ENCODE measurements at regions not wholly inside any gene's neighbourhood (a gene's known extent, or its start where the extent isn't known, plus 50 kb on each side); places are given as distances from the start of the nearest gene placed in this dataset.
A peak's percentile ranks its signal among the peaks of the same experiment; 100 is the strongest.
"Not testable (repeated sequence)": the region's sequence is repeated elsewhere in the genome, so short reads cannot be mapped to it uniquely, and the experiment has no call there.

DNA sequence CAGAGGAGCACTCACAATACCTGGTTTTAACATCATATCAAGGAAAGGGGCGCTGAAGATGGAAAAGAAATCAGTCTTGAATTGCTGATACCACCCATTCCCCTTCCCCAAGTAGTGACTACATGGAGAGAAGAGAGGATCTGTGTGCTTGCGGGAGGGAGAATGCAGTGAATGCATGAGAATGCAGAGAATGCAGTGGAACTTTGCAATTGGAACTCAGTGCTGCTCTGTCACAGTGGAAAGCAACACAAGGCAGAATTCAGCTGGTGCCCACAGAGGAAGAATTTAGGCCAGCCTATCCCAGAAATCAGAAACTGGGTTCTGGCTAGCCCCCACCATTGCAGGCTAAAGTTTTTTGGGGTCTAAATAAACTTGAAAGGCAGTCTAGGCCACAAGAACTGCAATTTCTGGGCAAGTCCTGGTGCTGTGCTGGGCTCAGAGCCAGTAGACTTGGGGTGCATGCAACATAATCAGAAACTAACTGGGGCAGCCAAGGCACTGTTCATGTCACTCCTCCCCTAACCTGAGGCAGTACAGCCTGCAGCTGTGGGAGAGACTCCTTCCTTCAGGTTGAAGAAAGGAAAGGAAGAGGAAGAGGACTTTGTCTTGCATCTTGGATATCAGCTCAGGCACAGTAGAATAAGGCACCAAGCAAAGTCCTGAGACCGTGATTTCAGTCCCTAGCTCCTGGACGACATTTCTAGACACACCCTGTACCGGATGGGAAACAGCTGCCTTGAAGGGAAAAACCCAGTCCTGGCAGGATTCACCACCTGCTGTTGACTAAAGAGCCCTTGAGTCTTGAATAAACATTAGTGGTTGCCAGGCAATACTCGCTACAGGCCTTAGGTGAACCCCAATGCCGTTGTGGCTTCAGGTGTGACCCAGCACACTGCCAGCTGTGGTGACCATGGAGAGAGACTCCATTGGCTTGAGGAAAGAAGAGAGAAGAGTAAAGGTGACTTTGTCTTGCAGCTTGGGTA, 329.3 kb downstream of the TBL1XR1 start:
- peak; percentile 94 for DNase-seq

DNA sequence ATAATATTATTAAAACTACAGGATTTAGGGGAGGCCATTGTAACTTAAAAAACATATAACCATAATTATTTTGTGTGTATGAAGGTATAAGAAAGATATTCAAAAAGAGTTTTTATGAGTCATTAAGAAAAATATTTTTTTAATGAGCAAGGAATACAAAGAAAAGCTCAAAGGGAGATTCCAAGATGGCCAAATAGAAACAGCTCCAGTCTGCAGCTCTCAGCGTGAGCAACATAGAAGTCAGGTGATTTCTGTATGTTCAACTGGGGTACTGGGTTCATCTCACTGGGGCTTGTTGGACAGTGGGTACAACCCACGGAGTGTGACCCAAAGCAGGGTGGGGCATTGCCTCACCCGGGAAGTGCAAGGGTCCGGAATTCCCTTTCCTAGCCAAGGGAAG, 336.1 kb downstream of the TBL1XR1 start:
- no peak for DNase-seq

DNA sequence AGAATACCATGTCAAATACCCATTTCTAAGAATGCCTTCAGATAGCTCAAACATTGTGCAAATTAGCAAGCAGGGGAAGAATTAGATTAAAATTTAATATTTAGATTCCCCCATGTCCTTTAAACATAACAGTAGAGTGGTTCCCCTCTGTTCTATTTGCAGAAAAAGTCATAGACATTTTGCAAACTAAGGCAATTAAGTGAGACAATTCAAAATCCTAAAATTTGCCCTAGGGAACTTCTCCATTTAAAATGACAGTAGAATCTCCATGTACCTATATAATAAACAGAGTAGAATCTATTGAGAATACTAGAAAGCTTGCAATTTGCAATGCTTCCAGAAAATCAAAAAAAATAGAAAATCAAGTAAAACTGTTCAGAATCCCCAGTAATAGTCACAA, 340.6 kb downstream of the TBL1XR1 start:
- no peak for DNase-seq

DNA sequence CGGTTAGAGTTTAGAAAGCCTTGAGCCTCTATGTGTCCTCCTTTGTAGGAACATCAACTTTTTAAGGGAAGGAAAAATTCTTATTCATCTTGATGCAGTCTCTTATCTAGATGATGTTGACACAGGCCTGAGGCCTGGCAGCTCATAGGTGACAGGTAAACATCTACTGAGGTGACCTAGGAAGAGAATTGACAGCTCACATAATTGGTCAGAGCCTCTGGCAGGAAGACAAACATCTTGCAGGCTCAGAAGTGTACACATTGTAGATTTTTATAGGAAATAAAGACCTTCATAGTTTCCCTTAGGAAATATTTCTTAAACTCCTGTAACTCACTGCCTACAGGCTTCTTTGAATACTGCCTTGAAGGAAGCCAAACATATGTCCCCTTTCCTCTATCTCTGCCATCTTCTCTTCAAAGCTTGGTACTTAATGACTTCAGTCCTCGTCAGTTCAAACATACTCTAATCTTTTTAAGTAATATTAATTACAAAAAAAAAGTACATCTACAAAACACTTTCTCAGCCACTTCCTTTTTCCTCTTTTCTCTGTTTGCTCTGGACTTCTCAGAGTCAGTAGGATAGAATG, 341.3 kb downstream of the TBL1XR1 start:
- no peak for DNase-seq

DNA sequence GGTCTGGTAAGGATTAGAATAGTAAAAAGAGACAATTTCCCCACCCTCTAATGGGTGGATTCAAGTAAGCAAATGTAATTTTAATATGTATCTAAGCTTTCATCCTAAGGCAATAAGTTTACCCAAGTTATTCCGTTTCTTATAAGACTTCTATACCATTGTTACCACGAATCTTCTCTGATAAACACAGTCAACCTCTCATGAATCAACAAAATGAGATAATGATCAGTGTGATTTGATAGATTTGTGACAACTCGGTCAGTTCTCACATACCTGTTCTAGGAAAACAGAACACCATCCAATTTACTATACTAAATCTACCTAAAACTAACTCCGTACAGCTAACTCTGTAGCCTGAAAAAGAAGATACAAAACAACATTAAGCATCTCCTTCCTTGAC, 342.1 kb downstream of the TBL1XR1 start:
- no peak for DNase-seq

DNA sequence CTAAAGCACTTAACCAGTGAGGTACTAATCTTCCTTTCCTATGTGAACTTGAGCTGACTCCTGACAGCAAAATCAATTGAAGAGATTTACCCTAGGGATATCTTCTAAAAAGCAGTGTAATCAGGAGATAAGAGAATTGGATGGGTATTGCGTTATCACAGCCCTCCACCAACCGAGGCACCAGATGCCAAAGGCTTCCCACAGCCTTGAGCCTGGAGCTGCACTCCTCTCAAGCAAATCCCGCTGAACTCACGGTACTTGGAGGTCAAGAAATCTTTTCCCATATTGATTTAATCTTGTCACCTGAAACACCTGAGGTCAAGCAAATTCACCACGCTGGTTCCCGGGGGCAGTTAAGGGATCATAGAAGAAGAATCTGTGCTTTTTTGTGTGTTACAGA, 346.8 kb downstream of the TBL1XR1 start:
- DNase-seq = no peak

DNA sequence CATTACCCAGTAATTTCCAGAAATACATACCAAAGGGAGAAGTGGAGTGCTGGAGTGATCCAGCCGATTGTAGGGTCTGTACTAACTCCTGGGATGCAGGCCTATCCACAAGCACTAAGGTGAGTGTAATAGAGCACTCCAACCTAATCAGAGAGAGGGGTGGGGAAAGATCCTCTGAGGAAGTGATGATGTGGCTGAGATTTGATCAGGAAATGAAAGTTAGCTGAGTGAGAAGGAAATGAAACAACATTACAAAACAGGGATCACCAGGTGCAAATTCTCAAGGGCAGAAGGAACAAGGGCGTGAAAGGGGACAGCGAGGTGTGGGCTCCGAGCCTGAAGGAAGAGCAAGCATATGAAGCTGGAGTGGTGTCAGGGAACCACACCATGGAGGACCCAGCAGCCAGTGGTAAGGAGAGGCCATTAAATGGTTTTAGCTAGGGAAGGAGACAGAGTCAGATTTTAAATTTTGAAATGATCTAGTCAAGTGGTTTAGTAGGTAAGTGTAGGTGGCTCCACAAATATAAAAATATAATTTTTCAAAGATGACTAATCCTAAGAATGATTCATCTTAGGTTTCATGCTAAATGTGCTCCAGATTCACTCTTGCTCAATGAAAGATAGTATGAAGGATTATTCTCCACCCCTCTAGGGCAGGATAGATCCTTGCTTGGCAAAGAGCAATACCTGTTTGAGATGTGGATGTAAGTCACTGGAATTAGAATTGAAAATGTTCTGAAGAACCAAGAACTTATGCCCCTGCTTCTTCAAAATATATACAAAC, 348.7 kb downstream of the TBL1XR1 start:
- DNase-seq = no peak

DNA sequence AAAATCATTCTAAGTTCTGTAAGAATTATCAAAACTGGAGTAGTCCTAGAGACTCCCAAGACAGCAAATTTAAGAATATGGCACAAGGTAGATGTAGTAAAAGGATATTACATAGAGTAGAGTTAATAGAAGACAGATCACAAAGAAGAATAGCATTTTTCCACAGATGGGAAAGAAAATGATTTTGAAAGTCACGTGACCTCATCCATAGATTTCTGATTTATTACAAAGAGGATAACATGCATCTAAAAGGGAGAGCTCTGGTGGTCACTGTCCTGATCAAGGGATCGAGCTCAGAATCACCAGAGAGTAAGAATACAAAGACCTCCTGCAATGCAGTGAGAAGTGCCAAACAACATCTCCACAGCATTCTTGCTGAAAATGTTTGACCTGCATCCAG, 354.4 kb downstream of the TBL1XR1 start:
- DNase-seq = no peak

DNA sequence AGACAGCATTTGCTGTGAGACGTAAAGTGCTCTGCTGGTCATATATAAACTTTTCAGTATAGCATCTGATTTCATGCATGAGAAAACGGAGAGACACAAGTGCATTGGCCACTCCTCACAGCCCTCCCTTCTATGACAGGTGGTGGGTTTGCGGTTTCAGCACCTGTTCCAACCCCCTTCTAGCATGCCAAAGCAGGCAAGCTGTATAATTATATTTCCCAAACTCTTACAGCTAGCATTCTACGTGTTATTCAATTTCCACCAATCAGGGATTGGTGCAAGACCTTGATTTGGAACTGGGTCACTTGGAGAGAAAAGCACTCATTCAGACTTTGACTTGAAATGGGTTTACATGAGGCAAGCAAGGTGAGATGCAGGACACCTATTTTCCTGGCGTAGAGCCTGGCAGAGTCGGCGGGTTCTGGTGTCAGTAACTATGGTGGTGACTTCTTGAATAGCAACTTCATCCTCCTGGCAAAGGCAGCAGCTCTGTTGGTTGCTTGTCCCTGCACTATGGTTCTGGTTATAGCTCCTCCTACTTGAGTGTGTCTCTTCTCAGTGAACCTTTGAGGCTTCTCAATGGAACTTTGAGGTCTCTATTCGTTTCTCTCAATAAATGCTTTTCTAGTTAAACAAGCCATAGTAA, 356.5 kb downstream of the TBL1XR1 start:
- no peak for DNase-seq

DNA sequence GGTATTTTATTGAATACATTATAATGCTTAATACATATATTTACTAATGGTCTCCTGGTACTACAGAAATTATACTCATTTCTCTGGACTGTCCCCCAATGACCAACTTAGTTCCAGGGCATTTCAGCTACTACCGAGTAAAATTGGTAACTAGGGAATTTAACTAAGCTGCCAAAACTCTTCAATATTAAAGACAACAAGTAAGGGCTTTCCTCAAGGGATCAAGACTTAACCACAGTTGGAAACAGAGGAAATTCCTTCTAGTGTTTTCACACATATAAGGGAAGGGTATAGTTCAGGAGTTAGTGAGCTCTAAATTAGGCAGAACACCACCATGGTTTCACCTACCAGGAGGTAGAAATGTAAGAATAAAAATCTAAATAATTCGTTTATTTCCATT, 357.4 kb downstream of the TBL1XR1 start:
- no peak for DNase-seq

DNA sequence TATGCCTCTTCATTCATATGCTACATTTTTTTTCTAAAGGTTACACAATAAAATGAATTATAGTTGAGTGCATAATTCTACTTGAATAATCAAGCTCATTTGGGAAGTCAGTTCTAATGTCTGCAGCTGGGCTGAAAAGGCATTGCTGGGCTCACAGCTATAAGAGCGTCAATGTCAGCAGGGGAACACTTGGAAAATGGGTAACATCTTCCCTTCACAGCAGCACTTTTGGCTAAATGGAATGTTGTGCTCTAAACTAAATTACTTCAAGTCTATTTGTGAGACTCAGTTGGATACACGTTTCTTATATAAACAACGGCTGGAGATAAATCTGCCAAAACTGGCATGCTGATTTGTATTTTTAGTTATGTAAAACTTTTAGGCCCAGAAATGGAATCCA, 357.8 kb downstream of the TBL1XR1 start:
- no peak for DNase-seq

DNA sequence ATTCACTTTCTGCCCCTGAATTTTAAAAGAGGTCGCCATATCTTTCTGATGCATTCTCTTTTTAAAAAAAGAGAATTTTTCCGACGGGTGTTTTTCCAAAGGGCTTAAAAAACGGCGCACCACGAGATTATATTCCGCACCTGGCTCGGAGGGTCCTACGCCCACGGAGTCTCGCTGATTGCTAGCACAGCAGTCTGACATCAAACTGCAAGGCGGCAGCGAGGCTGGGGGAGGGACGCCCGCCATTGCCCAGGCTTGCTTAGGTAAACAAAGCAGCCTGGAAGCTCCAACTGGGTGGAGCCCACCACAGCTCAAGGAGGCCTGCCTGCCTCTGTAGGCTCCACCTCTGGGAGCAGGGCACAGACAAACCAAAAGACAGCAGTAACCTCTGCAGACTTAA, 370.0 kb downstream of the TBL1XR1 start:
- DNase-seq = not testable (repeated sequence)

DNA sequence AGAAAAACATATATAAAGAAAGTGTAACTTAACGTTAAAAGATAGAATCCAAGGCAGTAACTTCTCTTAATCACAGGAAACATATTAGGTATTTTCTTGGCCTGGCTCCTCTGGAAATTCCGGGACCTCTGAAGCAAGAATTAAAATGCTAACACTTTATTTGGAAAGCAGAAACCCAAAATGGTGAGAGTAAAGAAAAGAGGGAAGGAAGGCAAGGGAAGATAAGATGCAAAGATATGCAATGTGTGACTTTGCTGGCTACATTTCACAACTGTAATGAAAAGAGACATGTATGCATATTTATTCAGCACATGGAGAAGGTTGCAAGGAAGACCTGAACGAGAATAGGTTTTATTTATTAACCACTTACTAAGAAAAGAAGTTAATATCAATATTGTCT, 372.5 kb downstream of the TBL1XR1 start:
- no peak for DNase-seq

DNA sequence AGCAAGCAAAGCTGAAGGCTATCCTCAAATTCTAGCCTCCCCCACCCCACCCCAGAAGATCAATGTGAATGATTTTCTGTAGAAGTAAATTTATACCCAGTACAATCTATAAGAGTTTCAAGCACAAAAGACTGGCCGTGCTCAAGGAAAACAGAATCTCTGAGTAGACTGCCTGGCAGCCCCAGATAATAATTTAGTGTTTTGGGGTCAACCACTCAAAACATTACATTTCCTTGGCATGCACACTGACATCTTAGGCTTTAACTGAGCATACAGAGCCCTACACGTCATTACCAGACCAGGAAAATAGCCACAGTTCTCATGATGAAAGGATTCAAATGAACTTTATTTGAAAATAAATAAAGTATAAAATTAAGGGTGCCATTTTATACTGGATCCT, 376.5 kb downstream of the TBL1XR1 start:
- DNase-seq = no peak

DNA sequence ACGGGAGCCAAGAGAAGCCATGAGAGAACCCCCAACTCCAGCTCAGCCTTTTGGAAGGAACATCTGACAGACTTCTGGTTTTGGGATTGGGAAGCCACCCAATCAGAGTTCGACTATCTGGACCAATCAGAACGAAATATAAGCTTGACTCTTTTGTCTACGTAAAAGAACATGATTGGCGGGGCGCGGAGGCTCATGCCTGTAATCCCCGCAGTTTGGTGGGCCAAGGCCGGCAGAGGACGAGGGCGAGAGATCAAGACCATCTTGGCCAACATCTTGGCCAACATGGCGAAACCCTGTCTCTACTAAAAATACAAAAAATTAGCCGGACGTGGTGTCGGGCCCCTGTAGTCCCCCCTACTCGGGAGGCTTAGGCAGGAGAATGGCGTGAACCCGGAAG, 380.3 kb downstream of the TBL1XR1 start:
- DNase-seq = no peak

DNA sequence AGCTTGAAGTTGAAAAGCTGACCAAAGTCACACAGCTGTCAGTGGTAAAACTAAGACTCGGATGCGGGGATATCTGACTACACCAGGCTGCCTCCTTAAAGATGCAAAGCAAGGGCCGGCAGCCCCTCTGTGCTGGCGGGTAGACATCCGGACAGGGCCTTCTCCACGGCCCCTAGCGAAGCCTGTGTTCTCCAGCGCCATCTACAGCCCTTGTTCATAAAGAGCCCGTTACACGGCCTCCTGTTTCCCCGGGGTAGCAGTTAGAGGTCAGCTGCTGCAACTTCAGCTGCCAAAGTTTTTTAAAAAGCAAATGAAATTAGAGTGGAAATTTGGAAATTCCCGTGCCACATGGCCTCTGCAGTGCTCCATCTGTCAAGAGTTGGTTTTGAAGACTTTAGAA, 383.0 kb downstream of the TBL1XR1 start:
- DNase-seq = no peak

DNA sequence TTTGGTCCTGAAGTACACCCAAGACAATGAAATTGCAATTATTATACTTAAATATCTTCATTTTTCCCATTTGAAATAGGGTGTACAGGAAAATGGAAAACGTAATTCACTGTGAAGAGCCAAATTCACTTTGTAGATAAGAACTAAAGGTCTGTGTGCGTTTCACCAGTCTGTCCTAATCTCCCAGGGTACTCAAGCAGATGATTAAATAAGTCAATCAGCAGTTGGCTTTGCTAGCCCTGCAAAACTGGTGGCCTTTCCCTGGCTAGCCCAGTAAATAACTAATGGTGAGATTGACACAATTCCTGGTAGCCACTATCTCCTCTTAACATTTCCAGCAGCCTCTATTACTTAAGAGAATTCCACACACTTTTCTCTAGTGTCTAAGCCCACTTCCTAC, 389.3 kb downstream of the TBL1XR1 start:
- no peak for DNase-seq

DNA sequence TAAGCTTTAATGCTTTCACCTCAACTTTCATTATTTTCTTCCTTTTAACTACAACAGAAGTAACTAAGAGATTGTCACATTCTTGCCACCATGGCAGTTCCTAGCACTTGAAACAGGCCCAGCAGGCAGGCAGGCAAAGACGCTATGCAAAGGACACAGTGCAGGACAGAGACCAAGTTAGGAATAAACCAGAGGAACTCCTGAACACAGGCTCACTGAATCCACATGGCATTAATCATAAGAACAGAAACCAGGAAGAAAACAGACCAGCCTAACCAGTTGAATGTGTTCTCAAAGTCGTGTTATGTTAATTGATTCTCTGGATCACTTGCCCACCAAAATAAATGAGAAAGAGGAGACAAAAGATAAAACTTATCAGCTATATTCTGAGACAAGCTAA, 397.6 kb downstream of the TBL1XR1 start:
- DNase-seq = no peak

DNA sequence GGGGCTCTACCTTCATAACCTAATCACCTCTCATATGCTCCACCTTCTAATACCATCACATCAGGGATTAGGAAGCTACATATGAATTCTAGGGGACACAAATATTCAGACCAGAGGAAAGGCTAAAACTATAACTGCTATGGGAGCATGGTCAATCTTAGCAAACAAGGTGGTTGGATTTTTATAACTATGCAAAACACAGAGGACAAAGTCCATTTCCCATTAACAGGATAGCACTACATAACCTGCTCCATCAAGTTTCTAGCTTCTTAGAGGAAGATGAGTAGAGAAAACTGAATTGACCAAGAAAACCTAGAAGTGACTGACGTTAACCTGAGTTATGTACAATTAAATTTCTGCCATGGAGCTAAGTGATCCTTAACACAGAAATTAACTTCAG, 398.6 kb downstream of the TBL1XR1 start:
- no peak for DNase-seq

DNA sequence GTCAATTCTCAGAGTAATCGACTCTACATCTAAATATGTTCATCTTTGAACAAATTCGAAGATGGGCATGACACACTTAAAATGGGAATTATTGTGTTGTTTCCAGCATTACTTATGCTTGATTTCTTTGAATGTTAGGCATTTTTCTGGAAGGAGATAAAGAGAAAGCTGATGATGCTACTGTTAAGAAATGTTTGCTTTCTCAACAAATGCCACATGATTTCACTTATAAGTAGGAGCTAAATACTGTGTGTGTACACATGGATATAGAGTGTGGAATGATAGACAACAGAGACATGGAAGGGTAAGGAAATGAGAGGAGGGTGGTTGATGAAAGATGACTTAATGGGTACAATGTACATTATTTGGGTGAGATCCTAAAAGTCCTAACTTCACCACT, 400.9 kb downstream of the TBL1XR1 start:
- DNase-seq = no peak

DNA sequence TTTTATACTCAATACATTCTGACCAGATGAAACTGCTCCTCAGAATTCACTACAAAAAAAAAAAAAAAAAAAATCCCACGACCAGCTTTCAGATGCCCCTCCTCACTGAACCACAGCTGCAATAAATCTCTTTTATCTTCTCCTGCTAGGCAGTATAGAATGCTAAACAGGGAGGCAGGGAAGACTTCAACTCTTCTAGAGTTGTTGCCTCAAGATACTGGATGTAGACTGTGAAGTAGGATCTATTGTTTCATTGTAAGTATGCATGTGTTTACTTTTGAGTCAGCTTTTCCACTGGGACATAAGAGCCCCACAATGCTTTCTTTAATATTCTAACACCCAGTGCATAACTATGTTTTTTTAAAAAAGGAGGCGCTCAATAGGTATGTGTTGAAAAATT, 401.4 kb downstream of the TBL1XR1 start:
- no peak for DNase-seq

DNA sequence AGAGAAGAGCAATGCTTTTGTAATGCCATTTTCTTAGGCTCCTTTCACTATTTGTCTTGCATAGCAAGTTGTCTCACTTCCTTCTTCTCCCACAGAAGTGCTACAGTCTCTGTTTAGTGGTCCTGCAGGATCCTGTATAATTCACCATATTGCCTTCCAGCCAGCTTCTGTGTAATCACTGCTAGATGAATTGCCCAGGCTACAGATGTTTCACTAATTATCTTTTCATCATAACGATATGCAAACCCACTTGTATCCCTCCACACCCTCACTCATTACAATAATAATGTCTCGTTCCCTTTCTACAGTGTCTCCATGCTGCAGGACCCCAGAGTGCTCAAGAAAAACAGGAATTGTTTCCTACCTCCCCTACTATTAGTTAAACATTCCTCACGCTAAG, 402.9 kb downstream of the TBL1XR1 start:
- DNase-seq = no peak

DNA sequence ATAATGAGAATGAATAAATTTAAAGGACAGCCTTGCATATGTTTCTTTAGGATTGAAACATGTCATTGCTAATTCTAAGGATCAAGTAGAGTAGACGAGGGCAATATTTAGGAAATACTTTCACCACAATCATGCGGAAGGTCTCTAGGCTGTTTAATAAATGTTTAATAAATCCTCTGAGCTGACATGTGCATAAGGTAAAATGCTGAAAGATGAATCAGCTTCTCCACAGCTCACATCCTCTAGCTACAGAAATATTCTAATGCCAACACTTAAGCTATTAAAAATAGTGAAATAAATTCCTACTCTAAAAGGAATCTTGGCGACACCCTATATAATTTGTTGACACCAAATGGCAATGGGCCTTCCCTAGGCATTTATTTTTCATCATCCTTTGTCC, 407.3 kb downstream of the TBL1XR1 start:
- DNase-seq = no peak
